ENCODE measurements at regions not wholly inside any gene's neighbourhood (a gene's known extent, or its start where the extent isn't known, plus 50 kb on each side); places are given as distances from the start of the nearest gene placed in this dataset.

DNA sequence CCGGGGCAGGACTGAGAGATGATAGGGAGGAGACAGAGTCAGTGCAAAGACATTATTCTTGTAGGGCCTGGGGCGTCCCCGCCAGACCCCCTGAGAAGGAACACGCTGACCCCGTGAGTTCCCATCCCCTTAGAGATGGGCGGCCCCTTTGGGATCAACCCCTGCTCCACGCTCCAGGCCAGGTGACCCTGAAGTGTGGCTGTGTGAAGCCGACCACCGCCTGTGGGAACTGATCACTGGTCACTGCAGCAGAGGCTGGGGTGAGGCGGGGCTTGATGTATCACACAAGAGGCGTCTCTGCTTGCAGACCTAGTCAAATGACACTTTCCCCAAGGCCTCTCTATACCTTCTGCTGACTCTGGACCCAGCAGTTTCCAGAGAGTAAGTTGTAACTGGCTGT is 157.4 kb upstream of the TWIST2 start:
- no peak for ATAC-seq
- no peak for DNase-seq
- intact Hi-C loops (cut with DNase I), result no loop called here
- TF ChIP-seq, protein P1, sequence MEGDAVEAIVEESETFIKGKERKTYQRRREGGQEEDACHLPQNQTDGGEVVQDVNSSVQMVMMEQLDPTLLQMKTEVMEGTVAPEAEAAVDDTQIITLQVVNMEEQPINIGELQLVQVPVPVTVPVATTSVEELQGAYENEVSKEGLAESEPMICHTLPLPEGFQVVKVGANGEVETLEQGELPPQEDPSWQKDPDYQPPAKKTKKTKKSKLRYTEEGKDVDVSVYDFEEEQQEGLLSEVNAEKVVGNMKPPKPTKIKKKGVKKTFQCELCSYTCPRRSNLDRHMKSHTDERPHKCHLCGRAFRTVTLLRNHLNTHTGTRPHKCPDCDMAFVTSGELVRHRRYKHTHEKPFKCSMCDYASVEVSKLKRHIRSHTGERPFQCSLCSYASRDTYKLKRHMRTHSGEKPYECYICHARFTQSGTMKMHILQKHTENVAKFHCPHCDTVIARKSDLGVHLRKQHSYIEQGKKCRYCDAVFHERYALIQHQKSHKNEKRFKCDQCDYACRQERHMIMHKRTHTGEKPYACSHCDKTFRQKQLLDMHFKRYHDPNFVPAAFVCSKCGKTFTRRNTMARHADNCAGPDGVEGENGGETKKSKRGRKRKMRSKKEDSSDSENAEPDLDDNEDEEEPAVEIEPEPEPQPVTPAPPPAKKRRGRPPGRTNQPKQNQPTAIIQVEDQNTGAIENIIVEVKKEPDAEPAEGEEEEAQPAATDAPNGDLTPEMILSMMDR (IDR thresholded peaks at IDR 0.05), result no peak
- TF ChIP-seq POLR2A (IDR thresholded peaks at IDR 0.05), result no peak
- H3K36me3 ChIP-seq, result no peaks in the 10 kb centered on the region
- no peaks in the 10 kb centered on the region for H3K27me3 ChIP-seq
- H3K4me3 ChIP-seq, result no peak overlapping the region
- H3K27ac ChIP-seq, result no peak overlapping the region
- H3K9me3 ChIP-seq, result no peaks in the 10 kb centered on the region
- H3K4me1 ChIP-seq, result peaks cover 0 to 5% (median 0%) of the 10 kb centered on the region in 12 donors
- 70 to 87% (median 79%) methylated on average over 7 to 11 of the region's 11 CpGs for WGBS, 4 donors

DNA sequence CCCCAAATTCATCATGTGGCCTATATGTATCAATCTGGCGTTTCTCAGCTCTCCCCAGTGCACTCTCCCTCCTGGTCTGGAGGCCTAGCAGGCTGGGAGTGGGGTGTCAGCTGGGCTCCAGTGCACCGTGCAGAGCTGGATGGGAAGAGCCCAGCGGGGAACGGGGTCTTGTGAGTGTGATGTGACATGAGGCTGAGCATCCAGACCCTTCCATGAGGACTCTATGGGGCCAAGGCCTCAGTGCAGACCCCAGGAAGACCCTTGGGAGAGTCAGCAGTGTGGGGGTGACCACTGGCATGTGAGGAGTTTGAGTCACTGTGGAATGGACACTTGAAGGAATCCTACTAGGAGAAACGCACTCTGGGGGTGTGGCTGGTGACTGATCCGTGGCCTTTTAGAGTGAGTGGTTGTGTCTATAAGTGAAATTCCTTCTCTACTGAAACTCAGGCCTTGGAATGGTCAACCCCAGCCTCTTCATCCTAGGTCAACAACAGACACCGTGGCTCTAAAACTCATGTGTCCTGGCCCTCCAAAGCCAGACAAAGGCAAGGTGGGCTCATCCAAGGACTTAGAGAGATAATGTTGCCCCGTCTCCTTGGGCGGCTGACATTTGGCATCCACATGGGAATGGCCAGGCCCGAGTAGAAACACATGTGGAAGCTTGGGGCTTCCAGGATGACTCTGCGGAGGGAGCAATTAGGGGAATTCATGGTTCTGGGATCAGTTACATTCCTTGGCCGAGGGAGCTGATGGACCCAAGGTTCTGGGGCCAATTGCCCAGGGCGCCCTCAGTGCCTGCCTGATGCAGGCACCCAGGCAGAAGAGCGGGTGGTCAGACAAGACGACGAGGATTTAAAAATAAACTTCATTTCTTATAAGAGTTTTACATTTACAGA is 156.0 kb upstream of the TWIST2 start:
- no peak for ATAC-seq
- DNase-seq, result no peak
- intact Hi-C loops (cut with DNase I), result no loop called here
- WGBS, 4 donors, result 85 to 87% (median 85%) methylated on average over 16 of the region's 16 CpGs
- H3K9me3 ChIP-seq, result no peaks in the 10 kb centered on the region
- H3K36me3 ChIP-seq, result no peaks in the 10 kb centered on the region
- H3K27ac ChIP-seq, result no peak overlapping the region
- H3K4me3 ChIP-seq, result no peak overlapping the region
- H3K27me3 ChIP-seq, result no peaks in the 10 kb centered on the region
- peaks cover 0 to 11% (median 0%) of the 10 kb centered on the region in 12 donors for H3K4me1 ChIP-seq
- TF ChIP-seq, protein P1 (IDR thresholded peaks at IDR 0.05), result no peak
- no peak for TF ChIP-seq POLR2A (IDR thresholded peaks at IDR 0.05)

DNA sequence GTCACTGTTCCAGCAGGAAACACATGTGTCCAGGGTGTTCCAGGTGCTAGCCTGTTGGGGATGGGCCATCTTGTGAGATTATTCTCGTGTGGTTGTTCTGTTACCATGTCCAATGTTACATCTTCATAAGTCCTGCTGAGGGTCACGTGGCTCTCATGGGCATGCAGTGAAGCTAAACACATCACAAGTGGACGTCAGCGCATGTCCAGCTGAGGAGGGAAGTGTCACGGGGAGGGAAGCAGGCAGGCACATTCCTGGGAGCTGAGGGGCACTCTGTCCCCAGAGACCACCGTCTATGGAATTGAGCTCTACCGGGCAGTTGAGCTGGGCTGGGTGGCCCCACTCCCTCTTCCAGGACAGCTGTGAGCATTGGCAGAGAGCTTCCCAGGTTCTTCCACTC is 155.3 kb upstream of the TWIST2 start:
- Histone ChIP-seq H3K27ac (no peak overlapping the region), H3K36me3 (no peaks in the 10 kb centered on the region), H3K4me1 (peaks cover 0 to 12% (median 0%) of the 10 kb centered on the region in 12 donors), H3K4me3 (no peak overlapping the region), H3K9me3 (no peaks in the 10 kb centered on the region), H3K27me3 (no peaks in the 10 kb centered on the region)
- TF ChIP-seq, protein P1 (IDR thresholded peaks at IDR 0.05), result no peak
- TF ChIP-seq POLR2A (IDR thresholded peaks at IDR 0.05), result no peak
- WGBS, 4 donors, result 70 to 79% (median 75%) methylated on average over 7 of the region's 7 CpGs
- DNase-seq (no peak), ATAC-seq (no peak)
- intact Hi-C loops (cut with DNase I), result no loop called here

DNA sequence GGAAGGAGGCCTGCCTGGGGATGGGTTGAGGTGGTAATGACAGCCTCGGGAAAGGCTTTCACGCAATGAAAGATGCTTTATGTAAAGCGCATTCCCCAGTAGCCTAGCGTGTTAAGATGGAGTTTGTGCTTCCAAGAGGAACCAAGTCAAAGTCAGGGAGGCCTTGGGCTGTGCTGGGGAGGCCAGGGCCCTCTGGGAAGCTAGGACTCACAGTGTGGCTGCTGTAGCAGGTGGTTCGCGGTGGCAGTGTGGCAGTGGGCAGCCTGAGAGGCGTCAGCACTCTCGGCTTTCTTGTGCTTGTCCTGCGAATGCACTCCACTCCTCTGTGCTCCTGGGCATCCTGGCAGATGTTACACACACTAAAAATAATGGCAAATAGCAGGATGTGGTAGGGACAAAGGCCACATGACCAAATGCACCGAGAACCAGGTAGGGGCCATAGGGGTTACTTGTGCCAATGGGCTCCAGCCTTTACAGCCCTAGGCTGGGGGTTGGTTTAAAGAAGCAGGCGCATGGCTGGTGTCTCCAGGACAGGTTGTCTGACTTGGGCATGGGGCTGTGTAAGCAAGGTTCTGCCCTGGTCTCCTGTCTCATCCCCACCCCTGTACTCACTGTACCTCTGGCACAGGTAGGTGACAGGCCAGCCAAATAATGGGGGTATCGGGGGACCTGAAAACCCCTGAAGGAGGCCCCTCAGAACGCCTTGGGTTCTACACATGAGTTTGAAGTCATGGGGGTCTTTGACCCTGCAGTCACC is 154.4 kb upstream of the TWIST2 start:
- Histone ChIP-seq H3K4me1 (peaks cover 0 to 21% (median 7%) of the 10 kb centered on the region in 12 donors), H3K9me3 (no peaks in the 10 kb centered on the region), H3K27me3 (no peaks in the 10 kb centered on the region), H3K4me3 (no peak overlapping the region), H3K27ac (no peak overlapping the region), H3K36me3 (no peaks in the 10 kb centered on the region)
- ATAC-seq, result no peak
- TF ChIP-seq, protein P1 (IDR thresholded peaks at IDR 0.05), result no peak
- TF ChIP-seq POLR2A (IDR thresholded peaks at IDR 0.05), result no peak
- intact Hi-C loops (cut with DNase I), result no loop called here
- DNase-seq, result no peak
- WGBS, 4 donors, result 84 to 88% (median 86%) methylated on average over 13 of the region's 13 CpGs
